NCI-H510A treated with DMSO at 0.1 percent for 48 hours (cell line): ENCODE measurements at regions not wholly inside any gene's neighbourhood (a gene's known extent, or its start where the extent isn't known, plus 50 kb on each side); places are given as distances from the start of the nearest gene placed in this dataset.

Experiments used
- DNase-seq: peaks from one replicate; lab custom pipeline; 2025; lab: John Stamatoyannopoulos, UW

DNA sequence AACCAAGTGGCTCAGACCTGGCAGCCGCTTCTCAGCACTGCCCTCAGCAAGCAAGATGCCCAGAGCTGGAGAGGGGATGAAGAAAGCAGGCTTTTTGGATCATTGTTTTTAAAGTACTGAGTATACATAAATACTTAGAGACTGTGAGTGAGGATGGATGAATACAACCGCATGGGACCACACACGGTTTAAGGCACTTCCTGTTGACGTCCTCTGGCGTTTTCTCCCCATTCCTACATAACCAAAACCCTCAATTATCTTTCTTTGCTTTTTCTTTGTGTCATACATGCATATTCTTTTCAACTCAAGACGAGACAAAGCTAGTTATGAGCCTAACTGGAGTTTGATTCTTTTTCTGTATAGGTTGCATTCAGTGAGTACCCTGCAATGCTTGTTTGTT lies 198.4 kb downstream of the GALR1 start:
- DNase-seq, result no peak

DNA sequence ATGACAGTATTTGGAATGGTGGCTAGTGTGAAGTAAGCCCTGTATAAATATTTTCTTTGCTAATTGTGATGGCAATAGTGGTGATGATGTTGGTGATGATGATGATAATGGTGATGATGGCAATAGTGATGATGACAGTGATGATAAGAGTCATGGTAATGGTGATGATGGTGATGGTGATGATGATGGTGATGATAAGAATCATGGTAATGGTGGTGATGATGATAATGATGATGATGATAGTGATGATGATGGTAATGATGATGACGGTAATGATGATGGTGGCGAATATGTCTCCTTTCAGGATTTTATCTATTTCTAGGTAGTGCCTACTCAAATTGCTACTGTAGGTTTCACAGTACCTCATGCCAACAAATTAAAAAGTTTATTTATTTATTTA lies 205.4 kb downstream of the GALR1 start:
- no peak for DNase-seq

DNA sequence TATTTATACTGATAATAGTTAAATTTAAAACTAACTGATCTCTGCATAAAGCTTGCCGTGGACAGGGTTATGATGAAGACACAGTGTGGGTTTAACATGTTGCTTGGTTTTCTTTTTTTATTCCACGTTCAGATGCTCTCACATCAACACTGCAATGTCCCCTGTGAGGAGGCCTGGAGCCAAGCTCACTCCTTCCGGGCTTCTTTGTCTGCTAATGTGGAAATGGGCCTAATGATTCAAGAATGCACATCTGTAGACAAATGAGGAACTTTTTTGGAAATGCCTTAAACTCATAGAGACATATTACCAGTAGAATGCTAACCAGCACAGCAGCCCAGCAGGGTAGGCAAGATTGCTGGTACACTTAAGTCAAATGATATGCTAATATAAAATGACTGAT lies 208.0 kb downstream of the GALR1 start:
- no peak for DNase-seq

DNA sequence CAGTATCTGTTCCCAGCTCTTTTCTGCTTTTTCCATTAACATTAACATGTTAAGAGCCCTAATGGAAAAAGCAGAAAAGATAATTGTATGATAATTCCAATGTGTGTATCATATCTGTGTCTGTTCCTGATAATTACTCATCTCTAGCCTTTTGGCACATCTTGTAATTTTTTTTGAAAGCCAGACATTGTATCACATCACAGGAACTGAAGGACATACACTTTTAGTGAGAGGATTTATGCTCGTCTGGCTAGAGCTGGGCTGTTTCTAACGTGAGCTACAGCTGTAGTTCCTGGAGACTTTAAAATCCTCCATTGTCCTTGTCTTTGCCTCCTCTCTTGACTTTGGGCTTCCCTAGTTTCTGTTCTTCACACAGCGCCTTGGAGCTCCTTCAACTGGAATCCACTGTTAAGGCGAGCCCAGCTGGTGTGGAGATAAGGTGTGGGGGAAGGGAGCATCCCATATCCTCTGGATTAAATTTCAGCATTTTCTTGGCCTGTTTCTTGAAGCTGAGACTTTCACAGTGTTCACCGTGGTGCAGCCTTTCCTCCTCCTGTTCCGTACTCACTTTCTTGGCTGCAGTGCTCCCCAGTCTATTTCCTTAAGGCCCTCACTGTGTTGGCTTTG lies 211.5 kb downstream of the GALR1 start:
- DNase-seq, result no peak

DNA sequence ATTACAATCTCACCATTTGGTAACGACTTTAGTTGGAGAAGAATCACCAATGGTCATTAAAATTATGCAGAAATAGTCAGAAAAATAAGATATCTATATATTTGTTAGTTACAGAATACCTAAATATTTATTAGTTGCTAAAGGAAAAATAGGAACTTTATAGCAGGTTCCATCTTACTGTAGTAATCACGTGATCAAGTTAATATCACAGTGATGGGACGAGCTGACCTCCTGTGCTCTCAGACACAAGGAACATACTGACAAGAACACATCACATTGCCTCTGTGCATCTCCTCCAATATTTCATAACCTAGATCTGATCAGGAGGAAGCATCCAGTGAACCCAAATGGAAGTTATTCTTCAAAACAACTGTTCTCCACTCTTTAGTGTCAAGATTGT lies 215.3 kb downstream of the GALR1 start:
- DNase-seq, result no peak

DNA sequence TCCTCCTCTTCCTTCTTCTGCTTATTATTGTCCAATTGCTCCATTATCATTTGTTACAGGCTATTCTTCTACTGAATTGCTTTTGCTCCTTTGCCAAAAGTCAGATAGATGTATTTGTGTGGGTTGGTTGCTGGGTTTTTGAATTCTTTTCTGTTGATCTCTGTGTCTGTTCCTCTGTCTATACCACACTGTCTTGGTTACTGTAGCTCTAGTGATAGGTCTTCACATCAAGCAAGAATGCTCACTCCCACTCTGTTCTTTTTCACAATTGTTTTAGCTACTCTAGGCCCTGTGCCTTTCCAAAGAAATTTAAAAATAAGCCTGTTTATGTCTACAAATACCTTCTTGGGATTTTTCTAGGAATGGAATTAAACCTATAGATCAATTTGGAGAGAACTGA lies 217.2 kb downstream of the GALR1 start:
- DNase-seq, result no peak

DNA sequence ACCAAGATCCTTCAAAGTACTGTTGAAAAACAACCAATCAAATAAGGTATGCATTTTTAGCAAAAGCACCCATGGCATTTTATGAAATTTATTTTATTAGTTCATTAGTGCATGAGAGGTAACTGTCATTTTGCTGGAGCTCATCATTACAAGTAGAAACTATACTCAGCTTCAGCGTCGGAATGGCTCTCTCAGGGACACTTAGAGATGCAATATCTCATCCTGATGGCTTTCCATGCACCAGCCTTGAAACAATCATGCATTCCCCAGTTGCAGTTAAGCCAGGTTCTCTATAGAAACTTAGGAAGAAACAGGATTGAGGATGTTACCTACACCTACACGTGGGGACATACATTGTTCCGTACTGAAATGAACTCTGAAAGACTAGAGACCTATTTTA lies 219.5 kb downstream of the GALR1 start:
- no peak for DNase-seq

DNA sequence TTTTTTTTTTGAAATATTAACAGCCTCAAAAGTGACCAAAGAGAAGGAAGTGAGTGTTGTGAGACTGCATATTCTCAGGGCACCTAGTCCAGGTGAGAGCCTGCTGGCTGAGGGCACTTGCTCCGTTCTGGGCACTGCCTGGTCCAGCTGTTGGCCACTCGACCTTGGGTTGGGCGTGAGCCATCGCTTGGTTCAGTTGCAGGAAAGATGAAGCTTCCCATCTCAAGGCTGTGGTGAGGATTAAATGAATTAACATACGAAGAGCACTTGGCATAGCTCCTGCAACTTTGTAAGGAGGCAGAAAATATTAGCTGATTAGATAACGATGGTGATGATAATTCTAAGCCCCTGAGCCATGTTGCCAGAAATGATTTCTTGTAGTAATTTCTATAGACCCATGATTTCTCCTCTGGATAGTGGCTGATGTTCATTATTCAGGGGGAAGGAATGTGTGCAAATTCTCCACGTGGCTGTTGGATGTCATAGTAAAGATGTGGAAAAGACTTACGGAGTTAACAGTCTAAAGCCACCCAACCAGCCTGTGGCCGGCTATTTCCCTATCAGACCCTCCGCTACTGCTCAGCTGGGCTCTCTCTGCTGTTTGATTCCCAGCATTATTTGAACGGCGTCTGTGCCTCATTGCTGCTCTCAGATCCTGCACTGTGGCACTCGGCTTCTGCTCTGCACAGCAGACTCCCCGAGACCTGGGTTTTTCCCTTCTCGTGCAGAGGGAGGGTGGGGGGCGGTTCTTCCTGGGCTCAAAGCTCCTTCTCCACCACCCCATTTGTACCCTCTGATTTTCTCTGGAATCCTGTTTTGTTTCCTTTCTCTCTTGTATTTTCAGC lies 221.1 kb downstream of the GALR1 start:
- DNase-seq, result no peak

DNA sequence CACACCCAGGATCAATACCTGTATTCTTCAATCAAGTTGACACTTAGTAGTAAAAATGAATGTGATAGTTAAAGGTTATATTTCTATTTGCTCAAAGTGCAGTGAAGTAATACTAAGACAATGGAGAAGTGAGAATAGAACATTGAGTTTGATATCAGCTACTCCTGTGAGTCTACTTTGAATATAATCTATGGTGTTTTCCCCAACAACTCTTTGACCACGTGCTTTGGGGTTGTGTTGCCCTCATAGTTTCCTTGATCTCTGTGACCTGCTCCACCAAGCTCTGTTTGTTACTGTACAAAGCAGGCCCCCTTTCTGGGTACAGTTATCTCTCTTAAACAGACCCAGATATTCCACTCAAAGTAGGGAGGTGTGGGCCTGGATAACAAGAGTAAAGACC lies 222.9 kb downstream of the GALR1 start:
- no peak for DNase-seq

DNA sequence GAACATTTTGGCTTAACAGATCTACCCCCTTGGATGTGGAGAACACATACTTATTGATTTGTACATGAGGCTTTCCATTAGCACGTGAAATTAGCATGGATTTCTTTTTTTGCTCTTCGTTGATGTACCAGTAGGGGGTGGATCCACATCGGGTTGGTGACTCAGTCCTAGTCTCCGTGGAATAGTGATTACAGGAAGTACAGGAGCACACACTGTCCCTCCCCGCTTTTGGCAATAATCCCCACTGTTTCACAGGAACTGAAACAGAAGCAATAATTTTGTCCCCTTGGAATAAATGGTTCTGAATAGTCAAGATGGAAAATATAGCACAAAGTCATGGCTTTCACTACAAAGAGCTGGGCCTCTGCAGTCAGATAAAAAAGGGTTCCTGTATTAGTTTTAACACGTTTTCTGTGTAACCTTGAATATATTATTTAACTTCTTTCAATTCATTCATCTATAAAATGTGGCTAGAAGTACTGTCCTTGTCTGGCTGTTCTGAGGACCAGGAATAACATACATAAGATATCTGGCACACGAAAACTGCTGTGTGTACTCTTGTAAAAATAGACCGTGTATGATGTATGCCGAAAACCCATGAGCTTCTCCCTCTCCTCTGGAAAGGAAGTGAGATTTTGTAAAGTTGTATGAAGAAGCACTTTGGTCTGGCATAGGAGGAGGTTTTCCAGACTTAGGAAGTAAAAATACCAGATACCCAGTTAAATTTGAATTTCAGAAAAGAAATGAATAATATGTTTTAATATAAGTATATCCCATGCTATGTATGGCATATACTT lies 229.2 kb downstream of the GALR1 start:
- DNase-seq, result no peak

DNA sequence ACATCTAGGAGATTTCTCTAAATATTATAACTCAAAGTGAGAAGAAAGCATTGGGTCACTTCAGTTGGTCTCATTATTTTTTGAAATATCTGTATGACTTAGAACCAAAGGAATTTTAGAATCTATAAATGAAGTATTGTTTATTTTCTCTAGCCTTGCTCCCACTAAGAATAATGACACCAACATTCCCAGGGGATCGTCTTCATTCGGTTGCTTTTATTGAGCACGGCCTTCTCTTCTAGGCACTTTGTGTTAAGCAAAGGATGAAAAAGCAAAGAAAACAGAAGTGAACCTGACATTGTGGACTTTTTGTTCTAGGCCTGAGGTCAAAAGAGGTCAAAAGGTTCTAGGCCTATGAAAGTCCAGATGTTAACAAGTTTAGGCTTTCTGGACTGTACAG lies 231.9 kb downstream of the GALR1 start:
- DNase-seq, result no peak

DNA sequence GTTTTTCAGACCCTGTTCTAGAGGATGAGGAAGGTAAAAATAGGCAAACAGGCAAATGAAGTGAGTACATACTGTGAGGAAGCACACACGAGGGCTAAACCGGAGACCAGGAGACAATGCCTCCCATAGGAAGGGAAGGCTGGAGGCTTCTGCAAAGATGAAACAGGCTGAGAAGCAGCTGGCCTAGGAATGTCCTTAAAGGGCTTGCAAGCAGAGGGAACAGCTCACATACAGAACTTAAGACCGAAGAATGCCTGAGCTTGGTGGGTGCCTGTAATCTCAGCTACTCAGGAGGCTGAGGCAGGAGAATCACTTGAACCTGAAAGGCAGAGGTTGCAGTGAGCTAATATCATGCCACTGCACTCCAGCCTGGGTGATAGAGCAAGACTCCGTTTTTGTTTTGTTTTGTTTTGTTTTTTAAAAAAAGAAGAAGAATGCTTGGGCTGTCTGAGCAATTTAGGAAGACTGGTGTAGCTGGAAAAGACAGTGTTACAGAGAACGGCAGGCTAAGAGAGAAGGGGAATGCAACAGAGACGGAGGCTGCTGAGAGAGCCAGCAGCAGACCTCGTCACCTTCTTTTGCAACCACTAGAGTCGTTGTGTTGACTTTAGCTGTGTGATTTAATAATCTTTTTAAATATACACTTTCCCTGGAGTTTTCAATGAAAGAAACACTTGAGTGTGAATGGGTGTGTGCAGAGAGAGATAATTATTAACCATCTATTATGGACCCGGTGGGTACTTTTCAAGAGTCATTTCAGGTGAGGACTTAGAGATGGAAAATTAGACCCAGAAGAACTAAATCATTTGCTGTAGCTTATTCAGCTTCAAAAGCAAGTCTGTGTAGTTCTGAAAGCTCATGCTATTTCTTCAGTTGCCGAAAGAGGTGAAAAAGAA lies 232.8 kb downstream of the GALR1 start:
- no peak for DNase-seq

DNA sequence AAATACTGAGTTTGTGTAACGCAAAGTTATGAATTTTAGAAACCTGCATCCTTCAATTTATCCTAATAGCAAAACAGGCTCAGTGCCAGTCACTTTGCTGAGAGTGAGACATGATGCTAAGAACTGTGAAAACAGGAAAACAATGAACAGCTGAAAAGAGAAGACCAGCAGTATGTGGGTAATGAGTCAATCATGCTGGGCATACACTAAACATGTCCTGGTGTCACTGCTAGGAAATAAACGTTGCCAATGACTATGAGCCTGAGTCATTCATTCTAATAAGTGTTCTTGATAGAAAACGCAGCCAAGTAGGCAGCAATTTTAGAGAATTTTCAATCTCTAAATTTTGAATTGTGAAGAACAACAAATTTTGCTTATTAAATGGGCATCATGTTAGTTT lies 237.3 kb downstream of the GALR1 start:
- DNase-seq, result no peak

DNA sequence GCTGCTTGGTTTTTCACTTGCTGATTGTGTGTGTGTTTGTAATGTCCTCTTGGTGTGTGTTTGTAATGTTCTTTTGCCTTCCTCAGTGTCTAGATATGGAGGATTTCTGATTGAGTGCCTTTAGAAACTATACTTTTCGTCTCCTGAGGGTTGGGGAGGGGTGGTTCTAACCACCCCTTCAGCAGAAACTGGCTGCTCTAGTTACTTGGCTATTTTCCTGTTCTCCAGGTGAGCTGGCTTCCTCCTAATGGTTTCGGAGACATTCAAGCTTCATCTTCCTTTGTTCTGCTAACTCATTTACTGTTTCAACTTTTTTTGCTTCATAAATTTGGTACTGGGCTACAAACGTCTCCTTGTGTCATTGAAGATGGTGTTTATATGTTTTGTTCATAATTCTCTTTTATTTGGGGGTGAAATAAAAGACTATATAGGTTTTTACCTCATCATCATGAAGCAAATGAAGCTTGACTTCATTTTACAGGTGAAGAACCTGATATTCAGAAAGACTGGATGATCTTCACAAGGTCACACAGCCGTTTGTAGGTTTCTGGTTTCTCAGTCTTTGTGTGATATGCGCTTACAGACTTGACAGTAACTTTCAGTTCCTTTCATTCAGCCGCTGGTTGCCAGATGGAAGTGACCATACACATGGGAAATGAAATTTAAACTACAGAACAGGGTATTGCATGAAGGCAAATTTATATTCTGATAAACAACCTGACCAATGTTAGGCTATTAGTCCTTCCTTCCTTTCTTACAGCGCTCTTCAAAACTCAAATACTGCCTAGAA lies 238.5 kb downstream of the GALR1 start:
- DNase-seq, result no peak

DNA sequence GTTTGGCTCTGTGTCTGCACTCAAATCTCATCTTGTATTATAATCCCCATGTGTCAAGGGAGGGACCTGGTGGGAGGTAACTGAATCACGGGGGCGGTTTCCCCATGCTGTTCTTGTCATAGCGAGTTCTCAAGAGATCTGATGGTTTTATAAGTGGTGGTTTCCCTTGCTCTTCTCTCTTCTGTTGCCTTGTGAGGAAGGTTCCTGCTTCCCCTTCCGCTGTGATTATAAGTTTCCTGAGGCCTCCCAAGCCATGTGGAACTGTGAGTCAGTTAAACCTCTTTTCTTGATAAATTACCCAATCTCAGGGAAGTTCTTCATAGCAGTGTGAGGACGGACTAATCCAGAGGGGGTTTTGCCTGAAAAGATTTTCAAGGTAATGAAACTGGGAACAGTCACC lies 245.4 kb downstream of the GALR1 start:
- no peak for DNase-seq

DNA sequence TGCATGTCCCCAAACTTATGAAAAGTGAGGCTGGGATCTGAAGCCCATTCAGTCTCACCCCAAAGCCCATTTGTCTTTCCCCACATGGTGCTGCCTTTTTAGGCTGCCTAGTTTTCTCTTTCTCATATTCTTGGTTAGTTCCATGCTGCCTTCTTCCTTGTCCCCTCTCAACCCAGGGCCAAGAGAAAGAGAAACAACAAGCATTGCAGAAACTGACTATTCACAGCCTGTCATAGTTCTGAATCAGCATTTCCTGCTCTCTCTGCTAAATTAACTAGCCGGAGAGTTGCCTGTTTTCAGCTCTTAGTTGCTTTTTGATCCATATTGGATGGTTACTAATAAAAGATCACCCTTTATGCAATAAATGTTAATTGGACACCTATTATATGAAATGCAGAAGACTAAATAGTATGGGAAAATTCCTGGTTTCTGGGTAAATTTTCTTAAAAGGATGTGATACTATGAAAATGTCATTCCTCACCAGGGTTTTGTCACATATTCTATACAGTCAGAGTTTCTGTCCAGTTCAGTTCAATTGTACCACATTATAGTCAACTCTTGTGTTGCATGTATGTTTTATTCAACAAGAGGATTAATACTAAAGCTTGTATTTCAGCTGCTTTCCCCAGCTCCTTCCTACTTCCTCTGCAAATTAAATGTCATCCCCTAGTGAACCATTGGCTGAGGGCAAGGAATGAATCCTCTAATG lies 246.5 kb downstream of the GALR1 start:
- DNase-seq, result no peak

DNA sequence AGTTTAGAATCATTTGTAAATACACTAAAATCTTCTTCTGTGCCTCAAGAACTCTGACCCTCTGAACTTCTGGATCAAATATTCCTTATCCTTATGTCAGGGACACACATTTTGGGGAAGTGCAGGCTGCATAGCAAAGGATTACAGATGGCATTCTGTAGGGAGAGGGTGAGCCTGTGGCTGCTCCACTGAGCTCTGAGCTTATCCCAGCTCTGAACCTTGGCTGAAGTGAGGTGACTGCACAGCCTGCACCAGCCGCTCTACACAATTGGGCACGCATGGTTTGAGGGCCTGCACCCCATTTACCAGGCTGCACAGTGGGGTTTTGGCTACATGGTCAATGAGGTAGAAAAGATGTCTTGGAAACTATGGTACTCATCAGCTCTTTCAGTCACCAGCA lies 251.6 kb downstream of the GALR1 start:
- no peak for DNase-seq

DNA sequence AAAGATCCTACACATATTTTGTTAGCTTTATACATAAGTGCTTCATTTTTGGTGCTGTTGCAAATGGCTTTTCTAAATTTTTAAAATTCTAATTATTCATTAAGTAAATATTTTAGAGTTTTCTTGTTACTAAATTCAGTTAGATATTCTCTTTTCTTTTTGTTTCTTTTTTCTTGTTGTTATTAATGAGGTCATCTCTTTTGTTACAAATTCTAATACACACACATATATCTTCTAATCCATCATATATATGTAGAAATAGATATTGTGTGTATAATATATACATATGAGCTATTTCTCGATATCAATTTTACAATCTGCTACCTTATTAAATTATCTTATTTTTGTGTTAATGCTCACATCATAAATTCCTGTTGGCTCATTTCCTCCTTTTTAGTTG lies 255.9 kb downstream of the GALR1 start:
- no peak for DNase-seq

DNA sequence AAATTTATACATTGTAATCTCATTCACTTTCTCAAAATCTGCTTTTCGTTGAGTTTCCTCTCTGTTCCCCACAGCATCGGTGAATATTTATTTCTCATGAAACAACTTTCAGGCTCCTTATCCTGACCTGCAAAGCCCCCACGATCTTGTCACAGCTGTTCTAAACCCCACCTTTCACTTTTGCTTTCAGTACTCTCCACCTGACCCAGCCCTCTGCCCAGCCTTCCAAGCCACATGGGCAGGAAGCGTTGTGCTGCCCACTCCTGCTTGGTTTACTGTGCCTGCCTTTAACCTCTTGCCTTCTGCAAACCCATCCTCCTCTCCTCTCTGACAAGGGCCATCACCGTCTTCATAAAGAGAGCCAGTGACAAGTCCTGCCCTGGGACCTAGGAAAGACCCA lies 262.5 kb downstream of the GALR1 start:
- no peak for DNase-seq

DNA sequence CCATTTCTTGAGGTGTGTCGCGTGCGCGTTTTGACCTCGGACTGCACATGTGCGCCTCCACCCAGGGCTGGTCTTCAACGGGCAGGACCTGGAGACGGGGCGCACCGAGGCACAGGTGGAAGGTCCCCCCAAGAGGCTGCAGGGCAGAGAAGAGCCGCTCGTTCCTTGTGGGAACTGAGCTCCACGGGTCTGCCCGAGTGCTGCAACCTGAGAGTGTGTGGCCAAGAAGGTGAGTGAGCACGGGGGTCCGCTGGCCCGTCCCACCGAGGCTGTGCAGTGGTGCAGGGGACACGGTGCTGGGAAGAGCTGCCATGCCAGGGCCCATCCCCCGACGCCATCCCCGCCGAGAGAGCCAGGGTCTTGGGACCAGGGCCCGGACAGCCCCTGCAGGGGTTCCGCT lies 268.3 kb downstream of the GALR1 start:
- DNase-seq, result no peak

DNA sequence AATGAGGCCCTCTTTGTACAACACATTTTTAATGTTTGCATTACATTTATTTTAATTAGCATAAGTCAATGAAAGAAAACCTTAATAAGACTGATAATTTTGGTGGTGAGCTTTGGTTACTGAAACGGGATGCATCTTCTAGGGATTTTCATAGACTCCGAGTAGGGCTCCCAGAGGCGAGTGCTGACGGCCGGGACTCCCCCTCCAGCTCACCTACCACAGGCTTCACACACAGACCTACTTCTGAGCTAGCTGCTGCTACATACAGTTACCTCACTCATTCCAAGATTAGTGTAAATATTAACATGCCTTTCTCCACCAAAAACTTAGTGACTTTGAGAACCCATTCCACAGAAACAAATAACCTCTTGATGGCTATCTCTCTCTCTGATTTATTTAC lies 271.1 kb downstream of the GALR1 start:
- no peak for DNase-seq
